GM10248 (cell line): ENCODE measurements at regions not wholly inside any gene's neighbourhood (a gene's known extent, or its start where the extent isn't known, plus 50 kb on each side); places are given as distances from the start of the nearest gene placed in this dataset.

Experiments used
- CTCF ChIA-PET: fragments of 300-600 bp; sonication (Branson Sonifier 250); formaldehyde crosslinking; extraction: SDS; loops from one replicate; lab custom pipeline; 2021; ENCODE audit warnings: antibody characterized with exemption; lab: Yijun Ruan, JAX
- POLR2A ChIA-PET: fragments of 350-650 bp; sonication (Branson Sonifier 250); formaldehyde crosslinking; extraction: SDS; loops from one replicate; lab custom pipeline; 2020; ENCODE audit warnings: antibody characterized with exemption; lab: Yijun Ruan, JAX
- DNase-seq: peaks from one replicate; pipeline ENCODE4 v3.0.0; 2012; ENCODE audit errors: extremely low spot score
- CTCF ChIP-seq: IDR thresholded peaks from 2 replicates; pipeline ENCODE4 v1.5.1; 2012; ENCODE audit warnings: mild to moderate bottlenecking, low read depth; ENCODE audit errors: extremely low read depth, missing control alignments, control extremely low read depth

GRCh38 chr22:45061332-45061731 lies 51.5 kb upstream of the PHF21B start:
- ChIA-PET CTCF (interaction anchor here (1.3 kb wide), 1 partner anchor 9 kb away, joined by 3 read pairs; no protein-coding TSS in a partner anchor), POLR2A (no interaction called here)
- DNase-seq = no peak
- TF ChIP-seq CTCF = no peak

- TF ChIP-seq CTCF = no peak
- ChIA-PET CTCF (interaction anchor here (1.2 kb wide), 1 partner anchor 10 kb away, joined by 4 read pairs; no protein-coding TSS in a partner anchor), POLR2A (interaction anchor here (0.6 kb wide), 1 partner anchor 233 kb away, joined by 3 read pairs; no protein-coding TSS in a partner anchor)
- peak; percentile 76 for DNase-seq
Observed at GRCh38 chr22:45064313-45065278, 54.8 kb upstream of the PHF21B start.

GRCh38 chr22:45065726-45066125 lies 55.9 kb upstream of the PHF21B start:
- DNase-seq = no peak
- CTCF ChIA-PET = no interaction called here
- no peak for TF ChIP-seq CTCF
- POLR2A ChIA-PET = no interaction called here

GRCh38 chr22:45067731-45068130 lies 57.9 kb upstream of the PHF21B start:
- DNase-seq = no peak
- CTCF ChIA-PET = no interaction called here
- POLR2A ChIA-PET = no interaction called here
- no peak for TF ChIP-seq CTCF

- TF ChIP-seq CTCF = no peak
- ChIA-PET CTCF (no interaction called here), POLR2A (no interaction called here)
- no peak for DNase-seq
Observed at GRCh38 chr22:45069925-45070324, 60.1 kb upstream of the PHF21B start.

GRCh38 chr22:45071618-45072017 lies 61.8 kb upstream of the PHF21B start:
- ChIA-PET POLR2A (no interaction called here), CTCF (no interaction called here)
- TF ChIP-seq CTCF = no peak
- no peak for DNase-seq
